Trophoblast cell (in vitro differentiated cells and primary cell): ENCODE measurements at regions not wholly inside any gene's neighbourhood (a gene's known extent, or its start where the extent isn't known, plus 50 kb on each side); places are given as distances from the start of the nearest gene placed in this dataset.
A peak's percentile ranks its signal among the peaks of the same experiment; 100 is the strongest.

Source experiments
- DNase-seq, 2 donors: peaks; one replicate each; pipeline ENCODE4 v3.0.0-alpha.2; 2016
- H2AFZ ChIP-seq: 2 replicates; pipeline ENCODE4 v1.6.1; 2013; ENCODE audit warnings: low read length, moderate library complexity, mild to moderate bottlenecking; ENCODE audit not compliant: insufficient read depth, poor library complexity
- H2AK5ac ChIP-seq: 2 replicates; pipeline ENCODE4 v1.6.1; 2013; ENCODE audit warnings: mild to moderate bottlenecking, low read length
- H2BK120ac ChIP-seq: 2 replicates; pipeline ENCODE4 v1.6.1; 2013; ENCODE audit warnings: low read length, mild to moderate bottlenecking, moderate library complexity; ENCODE audit not compliant: insufficient read depth, poor library complexity
- H2BK12ac ChIP-seq: 2 replicates; pipeline ENCODE4 v1.6.1; 2013; ENCODE audit warnings: mild to moderate bottlenecking, low read length, moderate library complexity
- H2BK5ac ChIP-seq: 2 replicates; pipeline ENCODE4 v1.6.1; 2013; ENCODE audit warnings: low read length, low read depth, moderate library complexity, mild to moderate bottlenecking; ENCODE audit not compliant: poor library complexity
- H3K14ac ChIP-seq: 2 replicates; pipeline ENCODE4 v1.6.1; 2013; ENCODE audit warnings: mild to moderate bottlenecking, low read length
- H3K18ac ChIP-seq: 2 replicates; pipeline ENCODE4 v1.6.1; 2013; ENCODE audit warnings: mild to moderate bottlenecking, low read length
- H3K23ac ChIP-seq: 2 replicates; pipeline ENCODE4 v1.6.1; 2013; ENCODE audit warnings: low read length
- H3K27ac ChIP-seq: 2 replicates; pipeline ENCODE4 v1.5.1; 2013; ENCODE audit warnings: low read depth, mild to moderate bottlenecking, inconsistent platforms, low read length, moderate library complexity
- H3K27me3 ChIP-seq: 2 replicates; pipeline ENCODE4 v1.6.1; 2013; ENCODE audit warnings: inconsistent platforms, mild to moderate bottlenecking, low read length, moderate library complexity; ENCODE audit not compliant: insufficient read depth
- H3K36me3 ChIP-seq, 2 experiments: 1 replicate in 1 of 2; 2 replicates in 1 of 2; pipeline ENCODE4 v1.6.1; 2013; ENCODE audit warnings: low read length in 2 of 2, mild to moderate bottlenecking in 2 of 2, moderate library complexity in 1 of 2; ENCODE audit not compliant: insufficient read depth in 2 of 2, control insufficient read depth in 1 of 2
- H3K4ac ChIP-seq: 2 replicates; pipeline ENCODE4 v1.6.1; 2013; ENCODE audit warnings: low read depth, mild to moderate bottlenecking, low read length, moderate library complexity
- H3K4me1 ChIP-seq, 2 experiments: 1 replicate in 1 of 2; 2 replicates in 1 of 2; pipeline ENCODE4 v1.6.1; 2013; ENCODE audit warnings: low read length in 2 of 2, mild to moderate bottlenecking in 2 of 2, moderate library complexity in 1 of 2; ENCODE audit not compliant: insufficient read depth in 2 of 2, control insufficient read depth in 1 of 2
- H3K4me2 ChIP-seq: 2 replicates; pipeline ENCODE4 v1.6.1; 2013; ENCODE audit warnings: inconsistent platforms, mild to moderate bottlenecking, low read length, moderate library complexity
- H3K4me3 ChIP-seq: 2 replicates; pipeline ENCODE4 v1.5.1; 2013; ENCODE audit warnings: mild to moderate bottlenecking, low read depth, low read length, inconsistent platforms
- H3K79me1 ChIP-seq: one replicate; pipeline ENCODE4 v1.6.1; 2013; ENCODE audit warnings: low read length
- H3K79me2 ChIP-seq: 2 replicates; pipeline ENCODE4 v1.6.1; 2013; ENCODE audit warnings: low read length, mild to moderate bottlenecking; ENCODE audit not compliant: control insufficient read depth, insufficient read depth, poor library complexity
- H3K9ac ChIP-seq: 2 replicates; pipeline ENCODE4 v1.6.1; 2013; ENCODE audit warnings: mild to moderate bottlenecking, low read length
- H3K9me3 ChIP-seq: 2 replicates; pipeline ENCODE4 v1.6.1; 2013; ENCODE audit warnings: low read depth, mild to moderate bottlenecking, control low read depth, inconsistent platforms, low read length; ENCODE audit not compliant: insufficient read depth
- H4K12ac ChIP-seq: 2 replicates; pipeline ENCODE4 v1.6.1; 2013; ENCODE audit warnings: low read depth, mild to moderate bottlenecking, low read length, moderate library complexity
- H4K8ac ChIP-seq: 2 replicates; pipeline ENCODE4 v1.6.1; 2013; ENCODE audit warnings: low read depth, mild to moderate bottlenecking, low read length, moderate library complexity
- H4K91ac ChIP-seq: one replicate; pipeline ENCODE4 v1.6.1; 2013; ENCODE audit warnings: low read depth, mild to moderate bottlenecking, low read length, moderate library complexity
- WGBS: extraction: QIAGEN DNeasy Blood & Tissue Kit; methylation state at CpG from one replicate; pipeline ENCODE4 v1.1.7; 2013; ENCODE audit warnings: missing lambda C conversion rate; ENCODE audit not compliant: insufficient read length, insufficient coverage; ENCODE audit errors: extremely low coverage; 5-methylcytosine and 5-hydroxymethylcytosine counted together

DNA sequence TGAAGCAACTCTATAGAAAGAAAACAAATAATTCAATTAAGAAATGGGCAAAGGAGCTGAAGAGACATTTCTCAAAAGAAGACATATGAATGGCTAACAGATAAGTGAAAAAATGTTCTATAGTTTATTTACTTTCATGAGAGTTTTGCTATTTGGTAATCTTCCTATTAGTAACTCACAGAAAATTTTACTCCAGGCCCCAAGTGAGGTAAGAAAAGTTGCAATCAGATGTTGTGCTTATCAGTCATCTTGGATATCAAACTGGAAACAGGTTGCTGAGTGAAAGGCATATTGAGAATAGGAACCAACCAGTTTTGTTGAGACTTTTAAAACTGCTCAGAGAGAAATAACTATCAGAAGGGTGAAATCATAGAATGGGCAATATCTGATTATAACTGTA, 1179.0 kb upstream of the ACVR2A start:
- H3K79me2 ChIP-seq = no peaks in the 10 kb centered on the region
- H3K4ac ChIP-seq = no peak overlapping the region
- H2BK5ac ChIP-seq = no peak overlapping the region
- H2BK120ac ChIP-seq = no peak overlapping the region
- no peak overlapping the region for H3K18ac ChIP-seq
- DNase-seq = peak in 1 of 2 donors; percentile 23
- no peaks in the 10 kb centered on the region for H3K4me1 ChIP-seq
- no peak overlapping the region for H4K8ac ChIP-seq
- H3K14ac ChIP-seq = no peak overlapping the region
- no peak overlapping the region for H3K4me3 ChIP-seq
- H3K4me2 ChIP-seq = no peak overlapping the region
- H3K23ac ChIP-seq = no peak overlapping the region
- H2BK12ac ChIP-seq = no peak overlapping the region
- H4K12ac ChIP-seq = no peak overlapping the region
- no peaks in the 10 kb centered on the region for H3K27me3 ChIP-seq
- no peak overlapping the region for H2AFZ ChIP-seq
- H2AK5ac ChIP-seq = no peak overlapping the region
- H3K27ac ChIP-seq = no peak overlapping the region
- no peaks in the 10 kb centered on the region for H3K36me3 ChIP-seq
- H3K9me3 ChIP-seq = no peaks in the 10 kb centered on the region
- H3K9ac ChIP-seq = no peak overlapping the region
- H3K79me1 ChIP-seq = no peaks in the 10 kb centered on the region
- no peak overlapping the region for H4K91ac ChIP-seq

DNA sequence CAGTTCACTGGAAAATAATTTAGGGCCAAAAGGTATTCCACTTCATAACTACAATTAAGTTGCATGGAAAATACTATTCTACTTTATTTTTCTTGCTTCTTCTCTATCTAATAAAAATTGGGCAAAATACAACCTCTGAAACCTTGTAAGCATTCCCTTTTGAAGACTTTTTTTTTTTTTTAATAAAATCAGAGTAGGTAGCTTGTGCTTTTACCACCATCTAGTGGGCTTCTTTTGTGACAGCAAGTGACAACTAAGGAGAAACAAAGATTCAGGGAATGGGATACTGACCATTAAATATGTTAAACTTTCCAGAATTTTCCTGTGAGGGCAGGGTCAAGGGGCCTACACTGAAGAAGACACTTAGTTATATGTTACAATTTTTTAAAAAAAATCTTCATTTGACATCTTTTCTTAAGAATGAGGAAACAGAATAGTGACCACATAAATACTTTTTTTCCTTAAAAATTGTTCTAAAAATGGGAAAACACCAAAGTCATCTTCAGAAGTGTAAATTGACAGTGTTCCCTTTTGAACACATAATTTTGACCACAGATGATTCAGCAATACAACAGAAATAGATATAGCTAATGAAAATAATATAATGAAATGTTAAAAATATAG, 1183.2 kb upstream of the ACVR2A start:
- Histone ChIP-seq H2AK5ac (no peak overlapping the region), H4K8ac (no peak overlapping the region), H2BK120ac (no peak overlapping the region), H3K27me3 (no peaks in the 10 kb centered on the region), H3K4me3 (no peak overlapping the region), H3K4ac (no peak overlapping the region), H4K91ac (no peak overlapping the region), H3K9ac (no peak overlapping the region), H2AFZ (no peak overlapping the region), H3K23ac (no peak overlapping the region), H3K27ac (no peak overlapping the region), H3K36me3 (no peaks in the 10 kb centered on the region), H3K79me2 (no peaks in the 10 kb centered on the region), H2BK5ac (no peak overlapping the region), H3K18ac (no peak overlapping the region), H2BK12ac (no peak overlapping the region), H3K79me1 (no peaks in the 10 kb centered on the region), H3K14ac (no peak overlapping the region), H4K12ac (no peak overlapping the region), H3K9me3 (no peaks in the 10 kb centered on the region), H3K4me1 (no peaks in the 10 kb centered on the region), H3K4me2 (no peak overlapping the region)
- DNase-seq = peak in 1 of 2 donors; percentile 50

DNA sequence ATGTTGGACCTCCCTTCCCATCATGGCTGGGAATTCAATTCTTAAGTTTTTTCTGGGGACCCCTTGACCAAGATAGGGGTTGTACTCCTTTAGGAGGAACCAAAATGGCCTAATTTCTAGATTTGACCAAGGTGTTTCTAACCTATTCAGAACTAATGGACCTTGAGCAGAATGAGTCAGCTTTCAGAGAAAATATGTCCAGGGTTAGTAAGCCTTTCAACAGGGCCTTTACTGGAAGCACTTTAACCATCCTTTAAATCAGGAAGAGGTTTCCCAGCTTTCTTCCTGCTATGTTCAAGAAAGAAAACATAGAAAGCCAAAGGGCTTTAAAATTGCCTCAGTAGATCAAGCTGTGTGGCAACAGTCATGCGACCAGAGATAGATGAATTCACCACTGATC, 1184.9 kb upstream of the ACVR2A start:
- H3K79me1 ChIP-seq = no peaks in the 10 kb centered on the region
- no CpG with 5 or more reads among the region's 1 CpG for WGBS
- H2BK120ac ChIP-seq = no peak overlapping the region
- no peak overlapping the region for H2AFZ ChIP-seq
- no peak overlapping the region for H3K18ac ChIP-seq
- H3K27ac ChIP-seq = no peak overlapping the region
- H3K14ac ChIP-seq = no peak overlapping the region
- no peaks in the 10 kb centered on the region for H3K79me2 ChIP-seq
- H2BK12ac ChIP-seq = no peak overlapping the region
- H3K9me3 ChIP-seq = no peaks in the 10 kb centered on the region
- H3K4me1 ChIP-seq = no peaks in the 10 kb centered on the region
- H3K9ac ChIP-seq = no peak overlapping the region
- DNase-seq = peak; percentile 0 to 10
- H3K27me3 ChIP-seq = no peaks in the 10 kb centered on the region
- no peak overlapping the region for H3K23ac ChIP-seq
- H3K4me2 ChIP-seq = no peak overlapping the region
- no peak overlapping the region for H2AK5ac ChIP-seq
- no peak overlapping the region for H4K8ac ChIP-seq
- no peak overlapping the region for H3K4ac ChIP-seq
- H3K4me3 ChIP-seq = no peak overlapping the region
- H4K91ac ChIP-seq = no peak overlapping the region
- H2BK5ac ChIP-seq = no peak overlapping the region
- no peaks in the 10 kb centered on the region for H3K36me3 ChIP-seq
- H4K12ac ChIP-seq = no peak overlapping the region

DNA sequence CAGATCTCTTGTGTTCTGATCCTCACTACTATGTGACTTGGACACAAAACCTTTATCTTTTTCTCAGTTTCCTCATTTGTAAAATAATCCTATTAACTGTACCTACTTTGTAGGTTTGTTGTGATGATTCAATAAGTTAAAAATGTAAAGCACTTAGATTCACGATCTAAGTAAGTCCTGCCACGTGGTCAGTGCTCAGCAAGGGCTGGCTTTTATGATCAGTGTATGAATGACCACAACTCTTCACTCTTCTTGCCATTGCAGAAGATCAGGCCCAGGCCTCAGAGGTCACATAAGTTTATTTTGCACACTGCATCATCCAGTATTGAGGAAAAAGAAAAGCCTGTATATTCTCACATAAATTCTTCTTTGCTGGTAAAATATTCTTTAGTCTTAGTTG, 1192.5 kb upstream of the ACVR2A start:
- Histone ChIP-seq H4K12ac (no peak overlapping the region), H2BK5ac (no peak overlapping the region), H3K36me3 (no peaks in the 10 kb centered on the region), H2AFZ (no peak overlapping the region), H3K4me1 (no peaks in the 10 kb centered on the region), H2BK12ac (no peak overlapping the region), H3K27ac (no peak overlapping the region), H3K18ac (no peak overlapping the region), H2BK120ac (no peak overlapping the region), H4K8ac (no peak overlapping the region), H4K91ac (no peak overlapping the region), H3K27me3 (no peaks in the 10 kb centered on the region), H2AK5ac (no peak overlapping the region), H3K14ac (no peak overlapping the region), H3K4me2 (no peak overlapping the region), H3K79me1 (no peaks in the 10 kb centered on the region), H3K4me3 (no peak overlapping the region), H3K9ac (no peak overlapping the region), H3K23ac (no peak overlapping the region), H3K79me2 (no peaks in the 10 kb centered on the region), H3K9me3 (no peaks in the 10 kb centered on the region), H3K4ac (no peak overlapping the region)
- no CpG with 5 or more reads among the region's 2 CpGs for WGBS
- DNase-seq = peak in 1 of 2 donors; percentile 9
